GM12878 (cell line): ENCODE measurements at regions not wholly inside any gene's neighbourhood (a gene's known extent, or its start where the extent isn't known, plus 50 kb on each side); places are given as distances from the start of the nearest gene placed in this dataset.

Experiments
- ATAC-seq: fragments of 200-7000 bp; cut with Tn5 transposase; 3 replicates; pipeline ENCODE4 v1.9.1; 2020; ENCODE audit warnings: mild to moderate bottlenecking, moderate library complexity
- BruUV-seq: library from RNA; stranded (reverse); fragments of 400-500 nt; replicated peaks from 2 replicates; lab custom pipeline; 2021; lab: Mats Ljungman, UMichigan
- CTCF ChIA-PET: fragments of 300-600 bp; sonication (Branson Sonifier 250); formaldehyde crosslinking; extraction: SDS; loops from one replicate; lab custom pipeline; 2021; ENCODE audit warnings: inconsistent platforms; lab: Yijun Ruan, JAX
- POLR2A ChIA-PET: fragments of 350-600 bp; formaldehyde crosslinking; extraction: SDS; loops from one replicate; lab custom pipeline; 2021; ENCODE audit warnings: inconsistent platforms; lab: Charles Lee
- RAD21 ChIA-PET: fragments of 300-600 bp; sonication (Branson Sonifier 250); formaldehyde crosslinking; loops from one replicate; lab custom pipeline; 2023; ENCODE audit warnings: antibody characterized with exemption; ENCODE audit not compliant: unreplicated experiment; lab: Charles Lee
- SMC1A ChIA-PET: fragments of 300-600 bp; sonication (Branson Sonifier 250); formaldehyde crosslinking; loops from one replicate; lab custom pipeline; 2023; ENCODE audit not compliant: unreplicated experiment, uncharacterized antibody; lab: Charles Lee
- DNase-seq: peaks from one replicate; pipeline ENCODE4 v3.0.0-alpha.2; 2011; ENCODE audit warnings: low read depth, low spot score
- FAIRE-seq: peaks from 3 replicates; lab custom pipeline; 2011; peaks lifted over from hg19 to GRCh38; lab: Jason Lieb, UNC
- H2AFZ ChIP-seq: 2 replicates; pipeline ENCODE4 v1.6.0; 2011; ENCODE audit warnings: low read depth, low read length, control low read depth; ENCODE audit not compliant: control insufficient read depth
- H3K27ac ChIP-seq: 2 replicates; pipeline ENCODE4 v1.5.1; 2011; ENCODE audit warnings: control low read depth; ENCODE audit not compliant: control insufficient read depth, insufficient read depth
- H3K27me3 ChIP-seq, 2 experiments: replicated peaks in 1 of 2; 2 replicates each; pipeline versions ENCODE4 v1.6.0 to v1.6.1; 2011; ENCODE audit warnings: low read length in 1 of 2; ENCODE audit not compliant: control insufficient read depth in 2 of 2, insufficient read depth in 2 of 2
- H3K36me3 ChIP-seq, 2 experiments: 2 replicates each; pipeline ENCODE4 v1.5.1; 2011; ENCODE audit warnings: low read length in 1 of 2; ENCODE audit not compliant: control insufficient read depth in 2 of 2, insufficient read depth in 2 of 2
- H3K4me1 ChIP-seq: 2 replicates; pipeline ENCODE4 v1.6.1; 2011; ENCODE audit warnings: mild to moderate bottlenecking, low read length, moderate library complexity, mixed read lengths; ENCODE audit not compliant: control insufficient read depth, insufficient read depth
- H3K4me2 ChIP-seq: 2 replicates; pipeline ENCODE4 v1.6.0; 2011; ENCODE audit warnings: control low read depth; ENCODE audit not compliant: control insufficient read depth, insufficient read depth
- H3K4me3 ChIP-seq: fragments of 200-600 bp; sonication (generic); 2 replicates; pipeline ENCODE4 v1.5.1; 2016
- H3K79me2 ChIP-seq: 2 replicates; pipeline ENCODE4 v1.6.0; 2011; ENCODE audit warnings: low read length; ENCODE audit not compliant: control insufficient read depth, insufficient read depth
- H3K9ac ChIP-seq: 2 replicates; pipeline ENCODE4 v1.8.0; 2011; ENCODE audit warnings: low read length, control low read depth, mixed read lengths; ENCODE audit not compliant: control insufficient read depth, insufficient read depth
- H3K9me3 ChIP-seq: replicated peaks from 3 replicates; pipeline ENCODE4 v1.5.1; 2011; ENCODE audit warnings: mild to moderate bottlenecking, low read length; ENCODE audit not compliant: control insufficient read depth, insufficient read depth
- H4K20me1 ChIP-seq: 2 replicates; pipeline ENCODE4 v1.6.0; 2011; ENCODE audit not compliant: control insufficient read depth, insufficient read depth
- ATF3 ChIP-seq: IDR thresholded peaks from 2 replicates; pipeline ENCODE4 v1.6.1; 2011; ENCODE audit warnings: low read depth, mild to moderate bottlenecking, low read length, moderate library complexity, borderline replicate concordance; ENCODE audit errors: extremely low read depth
- CEBPB ChIP-seq, 2 experiments: fragments of 150-350 bp in 1 of 2; IDR thresholded peaks; 2 replicates each; pipeline ENCODE4 v1.6.1; 2012 to 2014; ENCODE audit warnings: low read depth in 2 of 2, low read length in 2 of 2, borderline replicate concordance in 1 of 2, inconsistent platforms in 1 of 2
- GABPA ChIP-seq: IDR thresholded peaks from 2 replicates; pipeline ENCODE4 v1.6.1; 2014; ENCODE audit warnings: antibody characterized with exemption, low read depth, mild to moderate bottlenecking, inconsistent platforms
- HSF1 ChIP-seq: fragments of 150-350 bp; IDR thresholded peaks from 2 replicates; pipeline ENCODE4 v1.6.1; 2014; ENCODE audit warnings: mild to moderate bottlenecking, low read depth, low read length
- IRF4 ChIP-seq: IDR thresholded peaks from 2 replicates; pipeline ENCODE4 v1.6.1; 2011; ENCODE audit warnings: low read depth, low read length
- KDM1A ChIP-seq: fragments of 200-600 bp; sonication (generic); IDR thresholded peaks from 2 replicates; pipeline ENCODE4 v1.6.1; 2016; ENCODE audit warnings: borderline replicate concordance
- MAX ChIP-seq: IDR thresholded peaks from 2 replicates; pipeline ENCODE4 v1.6.1; 2012; ENCODE audit warnings: low read depth, low read length, improper control_type of control experiment
- POLR2AphosphoS5 ChIP-seq: IDR thresholded peaks from 2 replicates; pipeline ENCODE4 v1.6.1; 2011; ENCODE audit warnings: mild to moderate bottlenecking, low read length, inconsistent platforms
- POU2F2 ChIP-seq: IDR thresholded peaks from 3 replicates; pipeline ENCODE4 v1.6.1; 2011; ENCODE audit warnings: low read depth, mild to moderate bottlenecking, low read length, borderline replicate concordance
- RELA ChIP-seq: fragments of 450-650 bp; IDR thresholded peaks from 2 replicates; pipeline ENCODE4 v1.8.0; 2014; ENCODE audit warnings: borderline replicate concordance; ENCODE audit not compliant: partially characterized antibody
- RFX5 ChIP-seq: IDR thresholded peaks from 2 replicates; pipeline ENCODE4 v1.6.1; 2011; ENCODE audit warnings: low read depth, low read length, improper control_type of control experiment
- SUZ12 ChIP-seq: fragments of 200-600 bp; sonication (generic); IDR thresholded peaks from one replicate; pipeline ENCODE4 v1.6.1; 2018; ENCODE audit warnings: antibody characterized with exemption, mild to moderate bottlenecking; ENCODE audit not compliant: unreplicated experiment
- TBL1XR1 ChIP-seq: IDR thresholded peaks from 2 replicates; pipeline ENCODE4 v1.6.1; 2012; ENCODE audit warnings: low read depth, low read length, improper control_type of control experiment
- TCF7 ChIP-seq: IDR thresholded peaks from 2 replicates; pipeline ENCODE4 v1.6.1; 2014; ENCODE audit warnings: antibody characterized with exemption, borderline replicate concordance
- ZBTB33 ChIP-seq: fragments of 450-650 bp; IDR thresholded peaks from 2 replicates; pipeline ENCODE4 v1.6.1; 2017; ENCODE audit warnings: mild to moderate bottlenecking
- ZNF384 ChIP-seq: IDR thresholded peaks from 2 replicates; pipeline ENCODE4 v1.6.1; 2012; ENCODE audit warnings: low read depth, mild to moderate bottlenecking, low read length, improper control_type of control experiment, borderline replicate concordance
- ZZZ3 ChIP-seq: IDR thresholded peaks from 2 replicates; pipeline ENCODE4 v1.6.1; 2011; ENCODE audit warnings: low read depth; ENCODE audit not compliant: control insufficient read depth, insufficient read length
- WGBS: methylation state at CpG from one replicate; pipeline ENCODE4 v1.1.6; 2016; ENCODE audit warnings: low lambda C conversion rate; ENCODE audit not compliant: insufficient replicate concordance, insufficient coverage; ENCODE audit errors: missing lambda C conversion rate; 5-methylcytosine and 5-hydroxymethylcytosine counted together
- in situ Hi-C: fragments of 300-500 bp; cut with MboI; formaldehyde crosslinking; loops from 9 replicates; pipeline ENCODE4 v1.14.3; 2018; ENCODE audit warnings: mixed read lengths
- intact Hi-C: fragments of 100-400 bp; cut with micrococcal nuclease; formaldehyde crosslinking; loops from one replicate; pipeline ENCODE4 v1.14.2; 2022; ENCODE audit not compliant: unreplicated experiment
- TF ChIP-seq, protein P1 (sequence below): IDR thresholded peaks from 2 replicates; pipeline ENCODE4 v1.6.1; 2011; ENCODE audit warnings: mild to moderate bottlenecking, low read depth, low read length, moderate library complexity; ENCODE audit not compliant: insufficient replicate concordance

GRCh38 chr17:77748436-77748835 lies 210.1 kb upstream of the TNRC6C start (continued):
- TF ChIP-seq MAX (no peak), POU2F2 (no peak), IRF4 (no peak), KDM1A (no peak), RFX5 (no peak), HSF1 (no peak)

DNA sequence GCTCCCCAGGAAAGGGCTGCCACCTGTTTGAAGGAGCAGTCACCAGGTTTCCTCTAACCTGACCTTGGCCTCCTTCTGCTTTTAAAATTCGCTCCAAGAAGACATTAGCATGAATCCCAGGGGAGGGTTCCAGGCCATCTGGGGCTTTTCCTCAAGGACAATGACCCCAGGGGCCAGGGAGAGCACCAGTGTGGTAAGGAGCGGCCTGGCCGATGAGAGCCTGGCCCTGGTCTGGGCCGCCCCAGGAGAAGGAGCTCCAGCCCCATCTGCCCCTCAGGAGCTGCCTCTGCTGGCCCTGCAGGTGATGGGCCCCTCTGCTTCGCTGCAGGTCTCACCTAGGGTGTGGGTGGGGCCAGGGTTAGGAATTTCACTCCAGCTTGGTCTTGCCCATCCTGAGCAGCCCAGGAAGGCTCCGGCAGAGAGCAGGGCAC lies 209.2 kb upstream of the TNRC6C start:
- FAIRE-seq = no peak
- no peak for ATAC-seq
- intact Hi-C loops = no loop called here
- in situ Hi-C loops = no loop called here
- Histone ChIP-seq H3K4me3 (no peak overlapping the region), H2AFZ (no peak overlapping the region), H4K20me1 (no peaks in the 10 kb centered on the region; the same call in 1 of the 2 replicates), H3K9ac (no peak overlapping the region), H3K79me2 (no peaks in the 10 kb centered on the region), H3K4me1 (no peaks in the 10 kb centered on the region), H3K4me2 (no peak overlapping the region), H3K36me3 (no peaks in the 10 kb centered on the region), H3K9me3 (no peaks in the 10 kb centered on the region; the same call in 2 of the 3 replicates), H3K27ac (no peak overlapping the region), H3K27me3 (peaks cover 0 to 1% of the 10 kb centered on the region in 2 experiments; a peak in 1 of 4 replicates)
- ChIA-PET SMC1A (no interaction called here), CTCF (interaction anchor here (0.6 kb wide), 1 partner anchor 1113 kb away, joined by 3 read pairs; no protein-coding TSS in a partner anchor), RAD21 (no interaction called here), POLR2A (no interaction called here)
- no TSS peak for BruUV-seq
- 14% methylated on average over 6 of the region's 6 CpGs for WGBS
- DNase-seq = no peak
- no peak for TF ChIP-seq TCF7
- no peak for TF ChIP-seq TBL1XR1
- TF ChIP-seq RELA = no peak
- no peak for TF ChIP-seq CEBPB (IDR thresholded peaks at IDR 0.05; ENCODE audit: borderline replicate concordance in 1 of 2, low read depth in 2 of 2, low read length in 2 of 2)
- no peak for TF ChIP-seq ATF3
- no peak for TF ChIP-seq GABPA
- TF ChIP-seq, protein P1, sequence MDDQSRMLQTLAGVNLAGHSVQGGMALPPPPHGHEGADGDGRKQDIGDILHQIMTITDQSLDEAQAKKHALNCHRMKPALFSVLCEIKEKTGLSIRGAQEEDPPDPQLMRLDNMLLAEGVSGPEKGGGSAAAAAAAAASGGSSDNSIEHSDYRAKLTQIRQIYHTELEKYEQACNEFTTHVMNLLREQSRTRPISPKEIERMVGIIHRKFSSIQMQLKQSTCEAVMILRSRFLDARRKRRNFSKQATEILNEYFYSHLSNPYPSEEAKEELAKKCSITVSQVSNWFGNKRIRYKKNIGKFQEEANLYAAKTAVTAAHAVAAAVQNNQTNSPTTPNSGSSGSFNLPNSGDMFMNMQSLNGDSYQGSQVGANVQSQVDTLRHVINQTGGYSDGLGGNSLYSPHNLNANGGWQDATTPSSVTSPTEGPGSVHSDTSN = no peak
- no peak for TF ChIP-seq SUZ12
- TF ChIP-seq ZZZ3 = no peak
- TF ChIP-seq ZNF384 = no peak
- TF ChIP-seq POLR2AphosphoS5 = no peak
- no peak for TF ChIP-seq MAX
- no peak for TF ChIP-seq ZBTB33
